K562 (cell line): ENCODE measurements at regions not wholly inside any gene's neighbourhood (a gene's known extent, or its start where the extent isn't known, plus 50 kb on each side); places are given as distances from the start of the nearest gene placed in this dataset.

Source experiments
- BACH1 ChIP-seq: fragments of 200-800 bp; sonication (Bioruptor generic); IDR thresholded peaks from 2 replicates; pipeline ENCODE4 v1.6.1; 2016; ENCODE audit warnings: missing genetic modification characterization, missing compliant biosample characterization
- CREM ChIP-seq: IDR thresholded peaks from 2 replicates; pipeline ENCODE4 v1.6.1; 2014; ENCODE audit warnings: antibody characterized with exemption, low read depth
- CTCF ChIP-seq, 3 experiments: IDR thresholded peaks in 2 of 3; conservative IDR thresholded peaks in 1 of 3; 2 replicates each; pipeline ENCODE4 v1.5.1; 2011 to 2012; ENCODE audit warnings: low read length in 3 of 3, mild to moderate bottlenecking in 3 of 3, control low read depth in 2 of 3, improper control_type of control experiment in 1 of 3, inconsistent platforms in 1 of 3, low read depth in 1 of 3, mixed read lengths in 1 of 3, moderate library complexity in 1 of 3; ENCODE audit not compliant: insufficient read depth in 2 of 3
- POLR2AphosphoS5 ChIP-seq: IDR thresholded peaks from 2 replicates; pipeline ENCODE4 v1.6.1; 2011; ENCODE audit warnings: mild to moderate bottlenecking, low read depth, low read length, moderate library complexity; ENCODE audit not compliant: control insufficient read depth, insufficient read depth
- SAFB2 ChIP-seq: fragments of 200-400 bp; formaldehyde crosslinking; IDR thresholded peaks from 2 replicates; pipeline ENCODE4 v1.6.1; 2018; ENCODE audit warnings: borderline replicate concordance, low read length, low read depth, moderate library complexity; ENCODE audit not compliant: severe bottlenecking
- ZFX ChIP-seq: sonication (generic); formaldehyde crosslinking; IDR thresholded peaks from 2 replicates; pipeline ENCODE4 v1.8.0; 2022; ENCODE audit warnings: mild to moderate bottlenecking, missing genetic modification reagents, moderate library complexity
- TF ChIP-seq, protein P1 (sequence below), 2 experiments: fragments of 450-650 bp in 1 of 2; IDR thresholded peaks; 2 replicates each; pipeline ENCODE4 v1.6.1; 2011 to 2017; ENCODE audit warnings: low read depth in 2 of 2, antibody characterized with exemption in 1 of 2, borderline replicate concordance in 1 of 2, low read length in 1 of 2, mild to moderate bottlenecking in 1 of 2, mixed read lengths in 1 of 2; ENCODE audit not compliant: control insufficient read depth in 1 of 2

DNA sequence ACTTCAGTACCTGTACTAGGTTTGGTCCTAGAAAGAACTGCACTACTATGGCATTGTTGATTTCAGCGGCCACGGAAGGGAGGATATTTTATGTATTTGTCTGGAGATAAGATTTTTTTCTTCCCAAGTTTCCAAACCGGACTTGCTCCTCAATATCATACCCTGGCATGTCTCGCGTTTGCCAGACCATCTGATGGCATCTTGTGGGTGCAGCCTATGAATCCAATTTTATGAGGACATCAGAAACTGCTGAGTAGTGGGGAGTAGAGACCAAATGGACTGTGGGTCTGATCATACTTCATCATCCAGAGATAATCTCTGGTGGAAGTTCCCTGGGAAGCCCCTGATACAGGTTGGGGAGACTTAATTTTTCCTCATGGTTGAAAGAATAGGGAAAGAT, 716.1 kb upstream of the WWC1 start:
- TF ChIP-seq CTCF (IDR thresholded peaks at IDR 0.05 in 2 of 3, conservative IDR thresholded peaks at IDR 0.05 in 1 of 3; ENCODE audit: insufficient read depth in 2 of 3, low read depth in 1 of 3, low read length in 3 of 3) (no peak), POLR2AphosphoS5 (no peak), CREM (no peak), ZFX (CRISPR knock-in tag) (no peak), BACH1 (tag) (no peak), SAFB2 (no peak)
- TF ChIP-seq, protein P1, sequence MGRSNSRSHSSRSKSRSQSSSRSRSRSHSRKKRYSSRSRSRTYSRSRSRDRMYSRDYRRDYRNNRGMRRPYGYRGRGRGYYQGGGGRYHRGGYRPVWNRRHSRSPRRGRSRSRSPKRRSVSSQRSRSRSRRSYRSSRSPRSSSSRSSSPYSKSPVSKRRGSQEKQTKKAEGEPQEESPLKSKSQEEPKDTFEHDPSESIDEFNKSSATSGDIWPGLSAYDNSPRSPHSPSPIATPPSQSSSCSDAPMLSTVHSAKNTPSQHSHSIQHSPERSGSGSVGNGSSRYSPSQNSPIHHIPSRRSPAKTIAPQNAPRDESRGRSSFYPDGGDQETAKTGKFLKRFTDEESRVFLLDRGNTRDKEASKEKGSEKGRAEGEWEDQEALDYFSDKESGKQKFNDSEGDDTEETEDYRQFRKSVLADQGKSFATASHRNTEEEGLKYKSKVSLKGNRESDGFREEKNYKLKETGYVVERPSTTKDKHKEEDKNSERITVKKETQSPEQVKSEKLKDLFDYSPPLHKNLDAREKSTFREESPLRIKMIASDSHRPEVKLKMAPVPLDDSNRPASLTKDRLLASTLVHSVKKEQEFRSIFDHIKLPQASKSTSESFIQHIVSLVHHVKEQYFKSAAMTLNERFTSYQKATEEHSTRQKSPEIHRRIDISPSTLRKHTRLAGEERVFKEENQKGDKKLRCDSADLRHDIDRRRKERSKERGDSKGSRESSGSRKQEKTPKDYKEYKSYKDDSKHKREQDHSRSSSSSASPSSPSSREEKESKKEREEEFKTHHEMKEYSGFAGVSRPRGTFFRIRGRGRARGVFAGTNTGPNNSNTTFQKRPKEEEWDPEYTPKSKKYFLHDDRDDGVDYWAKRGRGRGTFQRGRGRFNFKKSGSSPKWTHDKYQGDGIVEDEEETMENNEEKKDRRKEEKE (IDR thresholded peaks at IDR 0.05; ENCODE audit: borderline replicate concordance in 1 of 2, control insufficient read depth in 1 of 2, low read depth in 2 of 2, low read length in 1 of 2), result no peak
